Hepatocyte (in vitro differentiated cells): ENCODE measurements at regions not wholly inside any gene's neighbourhood (a gene's known extent, or its start where the extent isn't known, plus 50 kb on each side); places are given as distances from the start of the nearest gene placed in this dataset.

Source experiments
- CTCF ChIP-seq: fragments of 200-600 bp; sonication (generic); IDR thresholded peaks from 2 replicates; pipeline ENCODE4 v1.5.1; 2016; ENCODE audit warnings: antibody characterized with exemption, mild to moderate bottlenecking; ENCODE audit not compliant: poor library complexity
- EZH2 ChIP-seq: fragments of 200-600 bp; sonication (generic); IDR thresholded peaks from 2 replicates; pipeline ENCODE4 v1.6.1; 2016; ENCODE audit warnings: antibody characterized with exemption, mild to moderate bottlenecking, borderline replicate concordance
- EZH2phosphoT487 ChIP-seq: fragments of 200-600 bp; sonication (generic); IDR thresholded peaks from one replicate; pipeline ENCODE4 v1.6.1; 2018; ENCODE audit warnings: antibody characterized with exemption, mild to moderate bottlenecking, low read depth, moderate library complexity; ENCODE audit not compliant: unreplicated experiment, severe bottlenecking

- TF ChIP-seq CTCF (no peak), EZH2 (no peak), EZH2phosphoT487 (no peak)
Observed at GRCh38 chr13:68627379-68627778, 1397.2 kb upstream of the PCDH9 start.
